Right lobe of liver (tissue), 6 donors: ENCODE measurements at regions not wholly inside any gene's neighbourhood (a gene's known extent, or its start where the extent isn't known, plus 50 kb on each side); places are given as distances from the start of the nearest gene placed in this dataset.
A peak's percentile ranks its signal among the peaks of the same experiment; 100 is the strongest.

Experiments
- ATAC-seq, 4 donors: fragments of 200-7000 bp; cut with Tn5 transposase; one replicate each; pipeline ENCODE4 v1.9.1; 2020; ENCODE audit warnings: mild to moderate bottlenecking in 4 of 4, moderate library complexity in 4 of 4
- DNase-seq, 3 donors: peaks; one replicate each; pipeline ENCODE4 v3.0.0-alpha.2; 2020
- H3K27ac ChIP-seq, 3 donors: fragments of 200-600 bp; one replicate each; pipeline ENCODE4 v1.8.0; 2022
- H3K27me3 ChIP-seq, 2 donors: fragments of 200-600 bp; one replicate each; pipeline ENCODE4 v1.8.0; 2022
- H3K36me3 ChIP-seq, 4 donors: fragments of 200-600 bp; sonication (generic) in 1 of 4; one replicate each; pipeline versions ENCODE4 v1.5.1 to v1.8.0; 2017 to 2022; ENCODE audit warnings: control low read depth in 1 of 4
- H3K4me1 ChIP-seq, 4 donors: fragments of 200-600 bp; sonication (generic) in 1 of 4; one replicate each; pipeline versions ENCODE4 v1.5.1 to v1.8.0; 2017 to 2022; ENCODE audit warnings: control low read depth in 1 of 4
- H3K4me3 ChIP-seq, 3 donors: fragments of 200-600 bp; one replicate each; pipeline ENCODE4 v1.8.0; 2022
- H3K9me3 ChIP-seq, 4 donors: fragments of 200-600 bp; sonication (generic) in 1 of 4; one replicate each; pipeline versions ENCODE4 v1.5.1 to v1.8.0; 2017 to 2022; ENCODE audit warnings: control low read depth in 1 of 4
- CTCF ChIP-seq, 4 donors: fragments of 200-600 bp in 3 of 4; fragments of 450-650 bp in 1 of 4; IDR thresholded peaks; one replicate each; pipeline versions ENCODE4 v1.5.1 to v1.8.0; 2016 to 2022; ENCODE audit warnings: antibody characterized with exemption in 4 of 4, mild to moderate bottlenecking in 2 of 4
- POLR2A ChIP-seq: fragments of 450-650 bp; IDR thresholded peaks from one replicate; pipeline ENCODE4 v1.6.1; 2017; ENCODE audit warnings: antibody characterized with exemption, mild to moderate bottlenecking
- WGBS: methylation state at CpG from one replicate; pipeline ENCODE4 v1.1.6; 2018; ENCODE audit warnings: low coverage, low lambda C conversion rate; ENCODE audit not compliant: insufficient coverage; ENCODE audit errors: missing lambda C conversion rate; 5-methylcytosine and 5-hydroxymethylcytosine counted together
- intact Hi-C, 2 donors: fragments of 100-400 bp; cut with DNase I; formaldehyde crosslinking; loops; one replicate each; pipeline versions ENCODE4 v1.11.2 to v1.14.1; 2022
- donor health status: DM: no; HTN: yes; CAD: no.
- donor health status: DM: no; HTN: no; CAD: no.
- donor health status: DM: no; HTN: no; CAD: no.
- donor health status: DM: no; HTN: yes; CAD: no.
- donor health status: DM: no; HTN: yes; CAD: no.

- no peak for ATAC-seq
- Histone ChIP-seq H3K36me3 (no peaks in the 10 kb centered on the region), H3K27ac (no peak overlapping the region), H3K9me3 (no peaks in the 10 kb centered on the region), H3K4me1 (no peaks in the 10 kb centered on the region), H3K4me3 (no peak overlapping the region), H3K27me3 (no peaks in the 10 kb centered on the region)
- intact Hi-C loops: no loop called here
- WGBS: 54% methylated on average over 2 of the region's 6 CpGs
- DNase-seq: no peak
- no peak for TF ChIP-seq POLR2A
- no peak for TF ChIP-seq CTCF (IDR thresholded peaks at IDR 0.05)
Observed at GRCh38 chr7:53740971-53741370, 705.5 kb downstream of the POM121L12 start.

- intact Hi-C loops: no loop called here
- Histone ChIP-seq H3K27me3 (no peaks in the 10 kb centered on the region), H3K36me3 (no peaks in the 10 kb centered on the region), H3K4me1 (no peaks in the 10 kb centered on the region), H3K4me3 (no peak overlapping the region), H3K9me3 (no peaks in the 10 kb centered on the region), H3K27ac (no peak overlapping the region)
- no peak for TF ChIP-seq POLR2A
- no peak for TF ChIP-seq CTCF (IDR thresholded peaks at IDR 0.05)
- no peak for DNase-seq
- peak in 2 of 4 donors; percentile 9 to 22 for ATAC-seq
- WGBS: 29% methylated on average over 2 of the region's 8 CpGs
Observed at GRCh38 chr7:53743697-53744402, 708.4 kb downstream of the POM121L12 start.

- H3K27ac ChIP-seq: no peak overlapping the region
- DNase-seq (no peak), ATAC-seq (peak in 1 of 4 donors; percentile 12)
- no peaks in the 10 kb centered on the region for H3K27me3 ChIP-seq
- intact Hi-C loops: no loop called here
- WGBS: no CpG with 5 or more reads among the region's 4 CpGs
- H3K9me3 ChIP-seq: no peaks in the 10 kb centered on the region
- H3K4me1 ChIP-seq: no peaks in the 10 kb centered on the region
- no peak overlapping the region for H3K4me3 ChIP-seq
- H3K36me3 ChIP-seq: no peaks in the 10 kb centered on the region
- TF ChIP-seq POLR2A (no peak), CTCF (IDR thresholded peaks at IDR 0.05) (no peak)
Observed at GRCh38 chr7:53744403-53744760, 708.9 kb downstream of the POM121L12 start.

- intact Hi-C loops: no loop called here
- no peak for DNase-seq
- no peak for ATAC-seq
- H3K4me3 ChIP-seq: no peak overlapping the region
- WGBS: 63% methylated on average over 3 of the region's 3 CpGs
- no peaks in the 10 kb centered on the region for H3K27me3 ChIP-seq
- H3K27ac ChIP-seq: no peak overlapping the region
- H3K36me3 ChIP-seq: no peaks in the 10 kb centered on the region
- H3K4me1 ChIP-seq: no peaks in the 10 kb centered on the region
- TF ChIP-seq POLR2A (no peak), CTCF (IDR thresholded peaks at IDR 0.05) (no peak)
- no peaks in the 10 kb centered on the region for H3K9me3 ChIP-seq
Observed at GRCh38 chr7:53756946-53757345, 721.5 kb downstream of the POM121L12 start.

GRCh38 chr7:53768186-53768585, 732.8 kb downstream of the POM121L12 start:
- DNase-seq (no peak), ATAC-seq (no peak)
- no peak for TF ChIP-seq CTCF (IDR thresholded peaks at IDR 0.05)
- no peak for TF ChIP-seq POLR2A
- Histone ChIP-seq H3K36me3 (no peaks in the 10 kb centered on the region), H3K4me1 (no peaks in the 10 kb centered on the region), H3K27me3 (no peaks in the 10 kb centered on the region), H3K9me3 (no peaks in the 10 kb centered on the region), H3K27ac (no peak overlapping the region), H3K4me3 (no peak overlapping the region)
- intact Hi-C loops: no loop called here
